ENCODE measurements at regions not wholly inside any gene's neighbourhood (a gene's known extent, or its start where the extent isn't known, plus 50 kb on each side); places are given as distances from the start of the nearest gene placed in this dataset.

DNA sequence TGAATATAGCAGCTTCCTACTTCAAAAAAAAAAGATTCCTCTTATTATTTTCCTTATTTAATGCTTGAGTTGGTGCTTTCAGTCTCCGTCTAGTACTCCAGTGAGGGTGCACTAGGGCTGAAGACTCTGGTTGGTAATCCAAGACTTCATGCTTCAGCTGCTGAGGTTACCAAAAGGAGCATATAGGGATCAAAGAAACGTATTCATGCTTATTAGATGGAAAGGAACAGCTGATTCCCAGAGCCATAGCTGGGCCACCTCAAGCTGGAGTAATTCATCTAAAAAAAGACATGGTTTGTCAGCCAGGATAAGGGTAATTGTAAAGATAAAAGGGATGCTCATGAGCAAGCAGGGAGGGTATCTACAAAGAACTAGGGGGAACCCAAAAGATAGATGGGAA, 131.7 kb upstream of the FAM47B start:
- POLR2A ChIA-PET: no interaction called here
- 0% methylated on average over 2 of the region's 2 CpGs for WGBS (ENCODE audit: low lambda C conversion rate)
- no peaks in the 10 kb centered on the region for H3K4me1 ChIP-seq (ENCODE audit: insufficient read depth, low read length)
- H4K20me1 ChIP-seq (ENCODE audit: insufficient read depth, low read length): no peaks in the 10 kb centered on the region
- no peak for TF ChIP-seq ZSCAN21 (CRISPR knock-in tag; IDR thresholded peaks at IDR 0.05; ENCODE audit: borderline replicate concordance)
- TF ChIP-seq, protein P1, sequence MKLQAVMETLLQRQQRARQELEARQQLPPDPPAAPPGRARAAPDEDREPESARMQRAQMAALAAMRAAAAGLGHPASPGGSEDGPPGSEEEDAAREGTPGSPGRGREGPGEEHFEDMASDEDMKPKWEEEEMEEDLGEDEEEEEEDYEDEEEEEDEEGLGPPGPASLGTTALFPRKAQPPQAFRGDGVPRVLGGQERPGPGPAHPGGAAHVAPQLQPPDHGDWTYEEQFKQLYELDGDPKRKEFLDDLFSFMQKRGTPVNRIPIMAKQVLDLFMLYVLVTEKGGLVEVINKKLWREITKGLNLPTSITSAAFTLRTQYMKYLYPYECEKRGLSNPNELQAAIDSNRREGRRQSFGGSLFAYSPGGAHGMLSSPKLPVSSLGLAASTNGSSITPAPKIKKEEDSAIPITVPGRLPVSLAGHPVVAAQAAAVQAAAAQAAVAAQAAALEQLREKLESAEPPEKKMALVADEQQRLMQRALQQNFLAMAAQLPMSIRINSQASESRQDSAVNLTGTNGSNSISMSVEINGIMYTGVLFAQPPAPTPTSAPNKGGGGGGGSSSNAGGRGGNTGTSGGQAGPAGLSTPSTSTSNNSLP (IDR thresholded peaks at IDR 0.05; ENCODE audit: low read depth, low read length): no peak
- DNase-seq (ENCODE audit: low spot score): no peak
- no peaks in the 10 kb centered on the region for H3K27me3 ChIP-seq (ENCODE audit: control insufficient read depth in 1 of 2, insufficient read depth in 2 of 2, low read length in 2 of 2)
- intact Hi-C loops (cut with micrococcal nuclease; ENCODE audit: unreplicated experiment): no loop called here
- no peak overlapping the region for H2AFZ ChIP-seq (ENCODE audit: low read length)
- no peaks in the 10 kb centered on the region for H3K36me3 ChIP-seq (replicated peaks in 1 of 2; ENCODE audit: control insufficient read depth in 1 of 2, insufficient read depth in 2 of 2, low read length in 2 of 2)
- H3K4me3 ChIP-seq (replicated peaks in 1 of 3; ENCODE audit: insufficient read depth in 1 of 3, low read depth in 2 of 3, low read length in 3 of 3): no peak overlapping the region
- H3K9ac ChIP-seq (ENCODE audit: insufficient read depth, low read depth, low read length): no peak overlapping the region
- ATAC-seq: no peak
- CTCF ChIA-PET (ENCODE audit: low intra/inter-chr PET ratio, low total read pairs): no interaction called here
- no peaks in the 10 kb centered on the region for H3K79me2 ChIP-seq (ENCODE audit: insufficient read depth, low read length)
- H3K9me3 ChIP-seq (ENCODE audit: low read length): no peaks in the 10 kb centered on the region; the same call in 1 of the 2 replicates
- BruUV-seq (replicated peaks): no TSS peak
- H3K27ac ChIP-seq (ENCODE audit: extremely low read length, insufficient read depth, low read length): no peak overlapping the region
- in situ Hi-C loops (cut with HindIII; ENCODE audit: extremely low pct_ligation_motif_present, low pct_unique_long_range_greater_than_20kb): no loop called here
- no peak overlapping the region for H3K4me2 ChIP-seq (ENCODE audit: low read depth, low read length)
- FAIRE-seq: no peak

DNA sequence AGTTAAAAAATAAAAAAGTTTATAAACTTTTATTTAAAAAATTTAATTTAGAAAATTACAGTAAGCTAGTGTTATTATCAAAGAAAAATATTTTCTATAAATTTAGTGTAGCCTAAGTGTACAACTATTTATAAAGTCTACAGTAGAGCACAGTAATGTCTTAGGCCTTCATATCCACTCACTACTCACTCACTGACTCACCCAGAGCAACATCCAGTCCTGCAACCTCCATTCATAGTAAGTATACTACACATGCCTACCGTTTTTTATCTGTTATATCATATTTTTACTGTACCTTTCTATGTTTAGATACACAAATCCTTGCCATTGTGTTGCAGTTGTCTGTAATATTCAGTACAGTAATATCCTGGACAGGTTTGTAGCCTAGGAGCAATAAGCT, 129.0 kb upstream of the FAM47B start:
- no peak overlapping the region for H3K4me3 ChIP-seq (replicated peaks in 1 of 3; ENCODE audit: insufficient read depth in 1 of 3, low read depth in 2 of 3, low read length in 3 of 3)
- DNase-seq (ENCODE audit: low spot score) (no peak), ATAC-seq (no peak), FAIRE-seq (no peak)
- H3K79me2 ChIP-seq (ENCODE audit: insufficient read depth, low read length): no peaks in the 10 kb centered on the region
- H3K4me2 ChIP-seq (ENCODE audit: low read depth, low read length): no peak overlapping the region
- BruUV-seq (replicated peaks): no TSS peak
- CTCF ChIA-PET (ENCODE audit: low intra/inter-chr PET ratio, low total read pairs): no interaction called here
- no peaks in the 10 kb centered on the region for H4K20me1 ChIP-seq (ENCODE audit: insufficient read depth, low read length)
- H3K4me1 ChIP-seq (ENCODE audit: insufficient read depth, low read length): no peaks in the 10 kb centered on the region
- no peak overlapping the region for H2AFZ ChIP-seq (ENCODE audit: low read length)
- POLR2A ChIA-PET: no interaction called here
- no peaks in the 10 kb centered on the region for H3K36me3 ChIP-seq (replicated peaks in 1 of 2; ENCODE audit: control insufficient read depth in 1 of 2, insufficient read depth in 2 of 2, low read length in 2 of 2)
- intact Hi-C loops (cut with micrococcal nuclease; ENCODE audit: unreplicated experiment) (no loop called here), in situ Hi-C loops (cut with HindIII; ENCODE audit: extremely low pct_ligation_motif_present, low pct_unique_long_range_greater_than_20kb) (no loop called here)
- H3K27ac ChIP-seq (ENCODE audit: extremely low read length, insufficient read depth, low read length): no peak overlapping the region
- no peaks in the 10 kb centered on the region for H3K9me3 ChIP-seq (ENCODE audit: low read length)
- 0% methylated on average over 1 of the region's 1 CpG for WGBS (ENCODE audit: low lambda C conversion rate)
- H3K9ac ChIP-seq (ENCODE audit: insufficient read depth, low read depth, low read length): no peak overlapping the region
- H3K27me3 ChIP-seq (ENCODE audit: control insufficient read depth in 1 of 2, insufficient read depth in 2 of 2, low read length in 2 of 2): no peaks in the 10 kb centered on the region
- TF ChIP-seq NAIF1 (CRISPR knock-in tag; IDR thresholded peaks at IDR 0.05; ENCODE audit: borderline replicate concordance): no peak
- TF ChIP-seq ZFP62 (CRISPR knock-in tag; IDR thresholded peaks at IDR 0.05): no peak
- TF ChIP-seq KDM6A (CRISPR knock-in tag; IDR thresholded peaks at IDR 0.05; ENCODE audit: low read depth): no peak
- TF ChIP-seq, protein P2, sequence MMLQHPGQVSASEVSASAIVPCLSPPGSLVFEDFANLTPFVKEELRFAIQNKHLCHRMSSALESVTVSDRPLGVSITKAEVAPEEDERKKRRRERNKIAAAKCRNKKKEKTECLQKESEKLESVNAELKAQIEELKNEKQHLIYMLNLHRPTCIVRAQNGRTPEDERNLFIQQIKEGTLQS (CRISPR knock-in tag; IDR thresholded peaks at IDR 0.05): no peak
- no peak for TF ChIP-seq ZNF850 (CRISPR knock-in tag; conservative IDR thresholded peaks at IDR 0.05)
- TF ChIP-seq ZNF605 (CRISPR knock-in tag; IDR thresholded peaks at IDR 0.05): no peak
- no peak for TF ChIP-seq ZNF274 (CRISPR knock-in tag; IDR thresholded peaks at IDR 0.05)
- no peak for TF ChIP-seq SATB2 (CRISPR knock-in tag; IDR thresholded peaks at IDR 0.05)
- no peak for TF ChIP-seq CHD2 (IDR thresholded peaks at IDR 0.05; ENCODE audit: low read depth, low read length)
- no peak for TF ChIP-seq ZFYVE20 (CRISPR knock-in tag; IDR thresholded peaks at IDR 0.05; ENCODE audit: borderline replicate concordance, low read depth)
- no peak for TF ChIP-seq HCFC1 (IDR thresholded peaks at IDR 0.05; ENCODE audit: low read depth, low read length)
- TF ChIP-seq, protein P3, sequence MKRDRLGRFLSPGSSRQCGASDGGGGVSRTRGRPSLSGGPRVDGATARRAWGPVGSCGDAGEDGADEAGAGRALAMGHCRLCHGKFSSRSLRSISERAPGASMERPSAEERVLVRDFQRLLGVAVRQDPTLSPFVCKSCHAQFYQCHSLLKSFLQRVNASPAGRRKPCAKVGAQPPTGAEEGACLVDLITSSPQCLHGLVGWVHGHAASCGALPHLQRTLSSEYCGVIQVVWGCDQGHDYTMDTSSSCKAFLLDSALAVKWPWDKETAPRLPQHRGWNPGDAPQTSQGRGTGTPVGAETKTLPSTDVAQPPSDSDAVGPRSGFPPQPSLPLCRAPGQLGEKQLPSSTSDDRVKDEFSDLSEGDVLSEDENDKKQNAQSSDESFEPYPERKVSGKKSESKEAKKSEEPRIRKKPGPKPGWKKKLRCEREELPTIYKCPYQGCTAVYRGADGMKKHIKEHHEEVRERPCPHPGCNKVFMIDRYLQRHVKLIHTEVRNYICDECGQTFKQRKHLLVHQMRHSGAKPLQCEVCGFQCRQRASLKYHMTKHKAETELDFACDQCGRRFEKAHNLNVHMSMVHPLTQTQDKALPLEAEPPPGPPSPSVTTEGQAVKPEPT (CRISPR knock-in tag; IDR thresholded peaks at IDR 0.05; ENCODE audit: low read depth): no peak
- TF ChIP-seq MAZ (IDR thresholded peaks at IDR 0.05; ENCODE audit: borderline replicate concordance, low read depth, low read length): no peak
- no peak for TF ChIP-seq MAZ (CRISPR knock-in tag; IDR thresholded peaks at IDR 0.05; ENCODE audit: low read depth)
- no peak for TF ChIP-seq ZNF563 (CRISPR knock-in tag; IDR thresholded peaks at IDR 0.05)
- TF ChIP-seq EZH2 (conservative IDR thresholded peaks at IDR 0.05; ENCODE audit: low read depth, low read length): no peak

Data from HepG2 (cell line).